HAP-1 (cell line): ENCODE measurements at regions not wholly inside any gene's neighbourhood (a gene's known extent, or its start where the extent isn't known, plus 50 kb on each side); places are given as distances from the start of the nearest gene placed in this dataset.

Source experiments
- DNase-seq, 2 experiments: peaks; one replicate each; pipeline ENCODE4 v3.0.0-alpha.2; 2016 to 2020; ENCODE audit warnings: low spot score in 2 of 2
- H3K27me3 ChIP-seq: fragments of 250-450 bp; sonication (Bioruptor Pico); 2 replicates; pipeline ENCODE4 v1.5.1; 2020; ENCODE audit warnings: low read depth, mild to moderate bottlenecking, moderate library complexity
- H3K36me3 ChIP-seq: fragments of 250-450 bp; sonication (Bioruptor Pico); replicated peaks from 2 replicates; pipeline ENCODE4 v1.5.1; 2020; ENCODE audit warnings: mild to moderate bottlenecking
- H3K4me1 ChIP-seq: fragments of 250-450 bp; sonication (Bioruptor Pico); 2 replicates; pipeline ENCODE4 v1.5.1; 2020; ENCODE audit warnings: mild to moderate bottlenecking
- H3K4me3 ChIP-seq: fragments of 250-450 bp; sonication (Bioruptor Pico); 2 replicates; pipeline ENCODE4 v1.5.1; 2020; ENCODE audit warnings: mild to moderate bottlenecking, moderate library complexity
- H3K9me3 ChIP-seq: fragments of 250-450 bp; sonication (Bioruptor Pico); 2 replicates; pipeline ENCODE4 v1.5.1; 2020; ENCODE audit warnings: mild to moderate bottlenecking, moderate library complexity
- in situ Hi-C: fragments of 300-500 bp; cut with MboI; formaldehyde crosslinking; loops from 3 replicates; pipeline ENCODE4 v1.14.3; 2020; ENCODE audit warnings: low sequenced_read_pairs, inconsistent platforms, mixed read lengths

GRCh38 chr7:54860003-54860775 is 101.2 kb upstream of the SEC61G start:
- H3K9me3 ChIP-seq, result no peaks in the 10 kb centered on the region

DNA sequence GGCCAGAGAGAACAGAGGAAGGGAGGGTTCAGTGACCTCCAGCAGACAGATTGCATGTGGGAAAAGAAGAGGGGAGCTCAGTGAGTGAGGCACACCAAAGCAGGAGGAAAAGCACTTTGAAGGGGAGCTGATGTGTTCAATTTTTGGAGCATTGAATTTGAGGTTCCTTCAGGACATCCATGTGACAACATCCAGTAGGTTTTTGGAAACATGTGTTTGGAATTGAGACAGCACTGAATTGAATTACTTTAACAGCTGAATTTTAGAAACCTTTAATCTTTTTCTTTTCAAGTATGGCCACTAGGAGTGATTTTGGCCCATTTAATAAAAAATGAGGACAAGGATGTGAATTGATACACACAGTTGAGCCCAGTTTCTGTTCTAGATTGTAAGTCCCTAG is 101.8 kb upstream of the SEC61G start:
- H3K36me3 ChIP-seq, result no peaks in the 10 kb centered on the region
- DNase-seq, result no peak
- in situ Hi-C loops, result no loop called here
- H3K4me1 ChIP-seq, result no peaks in the 10 kb centered on the region
- no peak overlapping the region for H3K4me3 ChIP-seq
- no peaks in the 10 kb centered on the region for H3K27me3 ChIP-seq
- no peaks in the 10 kb centered on the region for H3K9me3 ChIP-seq

More at GRCh38 chr7:54860003-54860775, 101.2 kb upstream of the SEC61G start:
- DNase-seq, result no peak
- Histone ChIP-seq H3K27me3 (no peaks in the 10 kb centered on the region), H3K4me1 (no peaks in the 10 kb centered on the region), H3K4me3 (no peak overlapping the region), H3K36me3 (no peaks in the 10 kb centered on the region)
- in situ Hi-C loops, result no loop called here

- no peaks in the 10 kb centered on the region for H3K4me1 ChIP-seq
- no peaks in the 10 kb centered on the region; the same call in 1 of the 2 replicates for H3K27me3 ChIP-seq
- no peak for DNase-seq
- no peaks in the 10 kb centered on the region for H3K9me3 ChIP-seq
- H3K36me3 ChIP-seq, result no peaks in the 10 kb centered on the region
- no peak overlapping the region for H3K4me3 ChIP-seq
- in situ Hi-C loops, result no loop called here
These were observed 105.7 kb upstream of the SEC61G start for GRCh38 chr7:54864663-54865062.

- in situ Hi-C loops, result no loop called here
- no peaks in the 10 kb centered on the region for H3K36me3 ChIP-seq
These were observed 110.5 kb upstream of the SEC61G start for GRCh38 chr7:54869523-54869922.

DNA sequence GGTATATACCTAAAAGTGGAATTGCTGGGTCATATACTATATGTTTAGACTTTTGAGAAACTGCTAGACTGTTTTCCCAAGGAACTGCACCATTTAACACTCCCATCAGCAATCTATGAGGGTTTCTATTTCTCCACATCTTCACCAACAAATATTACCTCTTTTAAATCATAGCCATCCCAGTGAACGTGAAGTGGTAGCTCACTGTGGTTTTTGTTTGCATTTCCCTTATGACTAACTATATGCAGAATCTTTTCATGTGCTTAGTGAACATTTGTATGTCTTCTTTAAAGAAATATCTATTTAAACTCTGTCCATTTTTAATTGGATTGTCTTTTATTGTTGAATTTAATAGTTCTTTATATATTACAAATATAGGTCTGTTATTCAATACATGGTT is 115.8 kb upstream of the SEC61G start:
- Histone ChIP-seq H3K4me1 (no peaks in the 10 kb centered on the region), H3K36me3 (no peaks in the 10 kb centered on the region), H3K4me3 (no peak overlapping the region), H3K27me3 (no peaks in the 10 kb centered on the region), H3K9me3 (no peaks in the 10 kb centered on the region)
- in situ Hi-C loops, result no loop called here
- DNase-seq, result no peak

More at GRCh38 chr7:54869523-54869922, 110.5 kb upstream of the SEC61G start:
- Histone ChIP-seq H3K9me3 (no peaks in the 10 kb centered on the region), H3K4me3 (no peak overlapping the region), H3K4me1 (no peaks in the 10 kb centered on the region), H3K27me3 (no peaks in the 10 kb centered on the region; the same call in 1 of the 2 replicates)
- DNase-seq, result no peak

DNA sequence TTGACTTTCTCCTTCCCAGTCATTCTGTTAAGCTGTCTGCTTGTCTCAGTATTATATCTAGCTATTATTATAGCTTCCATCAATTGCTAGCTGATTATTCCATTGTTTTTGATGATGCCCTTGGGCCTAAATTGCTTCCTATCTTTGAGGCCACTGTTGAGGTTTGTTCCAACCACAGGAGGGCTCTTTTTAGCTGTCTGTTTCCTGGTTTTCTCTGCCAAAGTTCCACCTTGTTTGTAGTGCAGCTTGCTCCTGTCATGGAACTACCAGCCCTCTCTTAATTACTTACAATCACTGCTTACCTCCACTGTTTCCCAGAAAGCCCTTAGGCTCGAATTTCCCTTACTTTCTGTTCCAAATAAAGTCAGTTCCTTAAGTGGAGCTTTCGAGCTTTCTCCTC is 118.7 kb upstream of the SEC61G start:
- H3K4me1 ChIP-seq, result no peaks in the 10 kb centered on the region
- no peak for DNase-seq
- H3K4me3 ChIP-seq, result no peak overlapping the region
- no peaks in the 10 kb centered on the region for H3K36me3 ChIP-seq
- in situ Hi-C loops, result no loop called here
- H3K27me3 ChIP-seq, result no peaks in the 10 kb centered on the region
- H3K9me3 ChIP-seq, result no peaks in the 10 kb centered on the region

- Histone ChIP-seq H3K4me1 (no peaks in the 10 kb centered on the region), H3K36me3 (no peaks in the 10 kb centered on the region), H3K9me3 (no peaks in the 10 kb centered on the region), H3K27me3 (no peaks in the 10 kb centered on the region), H3K4me3 (no peak overlapping the region)
- in situ Hi-C loops, result no loop called here
- DNase-seq, result no peak
These were observed 119.3 kb upstream of the SEC61G start for GRCh38 chr7:54878339-54878738.

DNA sequence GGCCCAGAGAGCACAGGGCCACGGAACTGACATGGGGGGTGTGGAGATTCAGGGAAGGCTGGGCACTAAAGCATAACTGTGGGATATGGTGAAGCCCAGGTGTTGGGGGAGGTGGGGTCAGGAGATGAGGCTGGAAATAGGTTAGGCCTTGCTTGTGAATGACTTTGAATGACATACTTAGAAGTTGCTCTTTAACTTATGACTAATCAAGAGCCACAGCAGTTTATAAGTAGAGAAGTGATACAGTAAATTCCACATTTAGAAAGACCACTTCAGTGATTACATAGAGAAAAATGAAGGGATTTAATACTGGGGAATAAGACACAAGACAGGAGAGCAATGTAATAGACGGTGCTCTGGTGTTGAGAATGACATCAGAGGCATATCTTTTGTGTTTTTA is 120.8 kb upstream of the SEC61G start:
- H3K36me3 ChIP-seq, result no peaks in the 10 kb centered on the region
- H3K4me1 ChIP-seq, result no peaks in the 10 kb centered on the region
- DNase-seq, result no peak
- no peaks in the 10 kb centered on the region for H3K9me3 ChIP-seq
- no peak overlapping the region for H3K4me3 ChIP-seq
- H3K27me3 ChIP-seq, result no peaks in the 10 kb centered on the region
- in situ Hi-C loops, result no loop called here

DNA sequence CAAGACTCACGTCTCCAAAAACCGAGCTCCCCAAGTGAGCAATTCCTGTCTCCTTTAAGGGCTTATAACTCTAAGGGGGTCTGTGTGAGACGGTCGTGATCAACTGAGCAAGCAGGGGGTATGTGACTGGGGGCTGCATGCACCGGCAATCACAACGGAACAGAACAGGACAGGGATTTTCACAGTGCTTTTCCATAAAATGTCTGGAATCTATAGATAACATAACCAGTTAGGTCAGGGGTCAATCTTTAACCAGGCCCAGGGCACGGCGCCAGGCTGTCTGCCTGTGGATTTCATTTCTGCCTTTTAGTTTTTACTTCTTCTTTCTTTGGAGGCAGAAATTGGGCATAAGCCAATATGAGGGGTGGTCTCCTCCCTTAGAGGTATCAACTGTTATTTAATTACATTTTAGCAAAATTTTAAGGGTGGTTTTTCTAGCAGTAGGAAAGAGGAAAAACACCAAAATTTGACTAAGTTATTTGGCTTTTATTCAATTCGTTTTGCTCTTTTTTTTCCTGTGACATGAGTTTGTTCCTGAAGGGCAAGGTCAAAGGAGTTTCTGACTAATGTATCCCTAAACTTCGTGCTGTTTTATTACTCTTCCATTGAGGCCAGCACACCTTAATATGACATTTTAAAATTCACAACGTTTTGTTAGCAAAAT is 121.4 kb upstream of the SEC61G start:
- in situ Hi-C loops, result no loop called here
- no peak for DNase-seq
- no peaks in the 10 kb centered on the region for H3K36me3 ChIP-seq
- no peak overlapping the region for H3K4me3 ChIP-seq
- H3K27me3 ChIP-seq, result no peaks in the 10 kb centered on the region
- no peaks in the 10 kb centered on the region for H3K4me1 ChIP-seq
- no peaks in the 10 kb centered on the region for H3K9me3 ChIP-seq

GRCh38 chr7:54881816-54882520 is 123.0 kb upstream of the SEC61G start:
- no peaks in the 10 kb centered on the region for H3K4me1 ChIP-seq
- DNase-seq, result no peak
- in situ Hi-C loops, result no loop called here

GRCh38 chr7:54882694-54883093 is 123.7 kb upstream of the SEC61G start:
- Histone ChIP-seq H3K9me3 (no peaks in the 10 kb centered on the region), H3K4me3 (no peak overlapping the region), H3K27me3 (no peaks in the 10 kb centered on the region), H3K36me3 (no peaks in the 10 kb centered on the region), H3K4me1 (no peaks in the 10 kb centered on the region)
- in situ Hi-C loops, result no loop called here
- no peak for DNase-seq

More at GRCh38 chr7:54881816-54882520, 123.0 kb upstream of the SEC61G start:
- Histone ChIP-seq H3K27me3 (no peaks in the 10 kb centered on the region), H3K36me3 (no peaks in the 10 kb centered on the region), H3K4me3 (no peak overlapping the region), H3K9me3 (no peaks in the 10 kb centered on the region)

DNA sequence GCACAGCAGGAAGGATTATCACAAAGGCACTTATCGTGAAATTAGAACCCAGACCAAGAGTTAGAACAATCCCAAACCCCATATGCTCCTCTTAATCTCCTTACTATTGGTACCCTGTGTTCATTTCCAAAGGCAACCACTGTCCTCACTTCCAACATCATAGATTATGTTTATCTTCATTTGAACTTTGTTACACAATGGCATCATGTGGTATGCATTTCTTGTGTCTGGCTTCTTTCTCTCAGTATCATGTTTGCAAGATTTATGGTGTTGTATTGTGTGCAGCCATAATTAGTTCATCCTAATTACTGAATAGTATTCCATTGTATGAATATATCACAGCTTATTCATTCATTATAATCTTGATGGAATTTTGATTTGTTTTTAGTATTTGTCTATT is 124.6 kb upstream of the SEC61G start:
- in situ Hi-C loops, result no loop called here
- no peaks in the 10 kb centered on the region for H3K4me1 ChIP-seq

GRCh38 chr7:54885285-54885684 is 126.3 kb upstream of the SEC61G start:
- Histone ChIP-seq H3K9me3 (no peaks in the 10 kb centered on the region), H3K4me3 (no peak overlapping the region), H3K36me3 (no peaks in the 10 kb centered on the region), H3K4me1 (no peaks in the 10 kb centered on the region), H3K27me3 (no peaks in the 10 kb centered on the region)
- in situ Hi-C loops, result no loop called here
- no peak for DNase-seq

More for the DNA sequence above, 124.6 kb upstream of the SEC61G start:
- no peak for DNase-seq
- no peaks in the 10 kb centered on the region for H3K9me3 ChIP-seq
- no peaks in the 10 kb centered on the region for H3K36me3 ChIP-seq
- no peaks in the 10 kb centered on the region for H3K27me3 ChIP-seq
- no peak overlapping the region for H3K4me3 ChIP-seq
